D721Med (cell line): ENCODE measurements at regions not wholly inside any gene's neighbourhood (a gene's known extent, or its start where the extent isn't known, plus 50 kb on each side); places are given as distances from the start of the nearest gene placed in this dataset.

ENCODE experiments used
- DNase-seq: peaks from one replicate; pipeline ENCODE4 v3.0.0; 2011; ENCODE audit warnings: low spot score; ENCODE audit not compliant: insufficient read length
- FAIRE-seq: peaks from 2 replicates; lab custom pipeline; 2011; peaks lifted over from hg19 to GRCh38; lab: Jason Lieb, UNC
- TF ChIP-seq, protein P1 (sequence below): IDR thresholded peaks from 2 replicates; pipeline ENCODE4 v1.5.1; 2012; ENCODE audit warnings: mild to moderate bottlenecking, control low read depth; ENCODE audit not compliant: insufficient read depth; ENCODE audit errors: missing control alignments

DNA sequence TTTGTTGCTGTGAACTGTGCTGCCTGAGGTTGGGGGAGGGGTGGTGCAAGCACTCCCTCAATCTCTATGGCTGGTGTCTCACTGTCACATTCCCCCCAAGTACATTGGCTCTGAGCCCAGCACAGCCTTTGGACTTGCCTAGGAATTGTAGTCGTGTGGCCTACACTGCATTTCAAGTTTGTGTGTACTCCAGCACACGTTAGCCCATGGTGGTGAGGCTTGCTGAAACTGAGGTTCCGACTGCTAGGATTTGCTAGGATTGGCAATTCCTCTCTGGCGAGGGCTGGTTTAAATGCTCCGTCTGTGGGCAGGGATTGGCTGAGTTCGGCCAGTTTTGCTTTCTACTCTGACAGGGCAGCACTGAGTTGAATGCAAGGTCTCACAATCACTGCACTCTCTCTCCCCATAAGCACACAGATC lies 121.7 kb upstream of the CXXC4 start:
- FAIRE-seq (no peak), DNase-seq (no peak)
- TF ChIP-seq, protein P1, sequence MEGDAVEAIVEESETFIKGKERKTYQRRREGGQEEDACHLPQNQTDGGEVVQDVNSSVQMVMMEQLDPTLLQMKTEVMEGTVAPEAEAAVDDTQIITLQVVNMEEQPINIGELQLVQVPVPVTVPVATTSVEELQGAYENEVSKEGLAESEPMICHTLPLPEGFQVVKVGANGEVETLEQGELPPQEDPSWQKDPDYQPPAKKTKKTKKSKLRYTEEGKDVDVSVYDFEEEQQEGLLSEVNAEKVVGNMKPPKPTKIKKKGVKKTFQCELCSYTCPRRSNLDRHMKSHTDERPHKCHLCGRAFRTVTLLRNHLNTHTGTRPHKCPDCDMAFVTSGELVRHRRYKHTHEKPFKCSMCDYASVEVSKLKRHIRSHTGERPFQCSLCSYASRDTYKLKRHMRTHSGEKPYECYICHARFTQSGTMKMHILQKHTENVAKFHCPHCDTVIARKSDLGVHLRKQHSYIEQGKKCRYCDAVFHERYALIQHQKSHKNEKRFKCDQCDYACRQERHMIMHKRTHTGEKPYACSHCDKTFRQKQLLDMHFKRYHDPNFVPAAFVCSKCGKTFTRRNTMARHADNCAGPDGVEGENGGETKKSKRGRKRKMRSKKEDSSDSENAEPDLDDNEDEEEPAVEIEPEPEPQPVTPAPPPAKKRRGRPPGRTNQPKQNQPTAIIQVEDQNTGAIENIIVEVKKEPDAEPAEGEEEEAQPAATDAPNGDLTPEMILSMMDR, result no peak

DNA sequence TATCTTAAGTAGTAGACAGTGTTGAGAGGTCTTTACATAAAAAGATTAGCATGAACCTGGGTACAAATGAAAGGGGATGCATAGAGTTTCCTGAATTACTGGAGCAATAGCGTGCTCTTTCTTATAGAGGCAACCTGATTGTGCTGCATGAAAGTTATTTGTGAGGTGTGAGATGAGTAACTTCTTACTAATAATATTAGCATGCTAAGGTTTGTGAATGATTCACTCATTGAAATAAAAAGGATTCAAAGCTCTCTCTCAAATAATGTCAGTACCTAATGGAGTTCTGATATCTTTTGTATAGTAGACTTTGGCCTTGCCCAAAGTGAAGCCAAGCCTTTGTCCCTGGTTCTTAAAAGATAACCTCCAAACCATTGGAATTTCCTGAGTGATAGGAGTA lies 131.0 kb upstream of the CXXC4 start:
- TF ChIP-seq, protein P1, result no peak
- no peak for FAIRE-seq
- no peak for DNase-seq

DNA sequence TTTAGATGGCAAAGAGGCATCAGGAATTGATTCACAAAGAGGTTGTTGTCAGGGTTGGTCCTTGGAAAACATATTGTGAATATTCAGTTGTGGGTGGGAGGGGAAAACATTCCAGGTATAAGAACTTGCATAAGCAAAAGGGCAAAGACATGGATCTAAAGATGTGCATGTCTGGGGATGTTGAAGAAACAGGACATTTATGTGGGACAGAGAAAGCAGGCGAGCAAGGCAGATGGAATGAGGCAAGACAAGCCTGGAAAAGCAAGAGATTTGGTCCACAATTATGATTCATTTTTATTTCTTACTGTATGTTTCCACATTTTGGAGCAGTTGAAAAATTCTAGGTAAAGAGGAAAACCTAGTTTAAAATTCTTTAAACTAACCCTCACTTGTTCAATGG lies 134.9 kb upstream of the CXXC4 start:
- FAIRE-seq (no peak), DNase-seq (no peak)
- TF ChIP-seq, protein P1, result no peak

DNA sequence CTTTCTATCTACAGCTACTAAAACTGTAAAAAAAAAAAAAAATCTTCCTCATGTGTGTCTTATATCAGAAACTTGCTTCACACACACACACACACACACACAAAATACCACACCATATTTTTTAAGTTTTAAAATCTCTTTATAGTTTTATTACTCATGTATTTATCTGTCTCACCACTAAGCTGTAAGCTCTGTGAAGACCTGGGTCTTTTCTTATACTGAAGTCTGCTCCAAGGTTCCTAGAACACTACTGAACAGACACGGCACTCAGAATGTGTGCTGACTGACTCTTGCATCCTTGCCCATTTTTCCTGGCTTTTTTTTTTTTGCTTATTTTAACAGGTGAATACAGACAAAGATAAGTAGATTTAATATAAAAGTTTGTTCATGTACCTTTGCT lies 135.6 kb upstream of the CXXC4 start:
- TF ChIP-seq, protein P1, result no peak
- DNase-seq (no peak), FAIRE-seq (no peak)

DNA sequence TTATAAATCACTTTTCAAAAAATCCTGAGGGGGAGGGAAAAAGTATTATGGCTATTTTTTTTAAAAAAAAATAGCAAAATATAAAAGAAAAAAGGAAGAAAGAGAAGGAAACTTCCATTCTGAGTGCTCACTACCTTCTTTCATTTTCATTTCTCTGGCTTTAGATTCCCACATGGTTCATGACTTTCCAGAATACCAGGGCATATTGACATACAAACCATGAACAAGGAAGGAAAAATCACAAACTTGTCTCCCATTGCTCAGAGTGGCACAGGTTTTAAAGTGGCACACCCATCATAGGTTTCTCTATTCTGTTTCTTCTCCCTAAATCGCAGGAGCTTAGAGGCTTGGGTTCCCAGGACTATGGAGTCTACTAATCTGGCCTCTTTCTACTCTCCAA lies 136.3 kb upstream of the CXXC4 start:
- DNase-seq, result no peak
- no peak for FAIRE-seq
- TF ChIP-seq, protein P1, result no peak

DNA sequence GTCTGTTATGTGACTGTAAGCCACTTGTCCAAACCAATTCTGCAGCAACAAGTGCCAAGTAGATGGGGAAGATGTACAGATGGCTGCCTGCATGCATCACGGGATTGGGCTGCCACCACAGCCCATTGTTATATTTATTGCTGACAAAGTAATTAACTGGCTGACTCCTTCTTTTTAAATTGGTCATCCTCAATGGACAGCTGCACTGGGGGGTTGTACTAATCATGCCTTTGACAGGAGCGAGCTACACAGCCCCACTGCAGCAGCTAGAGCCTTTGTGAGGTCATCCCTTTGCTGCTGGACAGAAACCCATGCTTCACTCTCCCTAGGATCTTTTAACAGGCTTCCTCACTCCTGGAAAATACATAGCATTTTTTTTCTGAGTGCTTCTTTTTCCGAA lies 146.7 kb upstream of the CXXC4 start:
- TF ChIP-seq, protein P1, result no peak
- no peak for FAIRE-seq
- no peak for DNase-seq

DNA sequence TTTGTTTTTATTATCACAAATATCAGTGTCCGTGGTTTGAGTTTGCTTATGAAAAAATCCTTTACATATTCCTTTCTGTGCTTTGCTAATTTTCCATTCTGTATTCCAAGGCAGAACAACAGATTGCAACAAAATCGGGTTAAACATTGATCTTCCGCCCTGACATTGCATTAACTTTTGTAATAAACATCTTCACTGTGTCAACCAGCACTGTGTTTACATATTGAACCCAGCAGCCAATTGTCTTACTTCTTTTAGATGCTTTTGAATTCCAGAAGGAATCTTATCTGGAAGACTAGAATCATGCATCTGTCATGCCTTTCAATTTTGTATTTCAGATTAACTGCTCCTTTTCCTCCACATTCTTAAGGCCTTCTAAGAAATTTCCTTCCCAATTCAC lies 147.8 kb upstream of the CXXC4 start:
- DNase-seq, result no peak
- no peak for FAIRE-seq
- TF ChIP-seq, protein P1, result no peak
